A549 (cell line): ENCODE measurements at regions not wholly inside any gene's neighbourhood (a gene's known extent, or its start where the extent isn't known, plus 50 kb on each side); places are given as distances from the start of the nearest gene placed in this dataset.

ENCODE experiments used
- ATAC-seq, 2 experiments: fragments of 200-7000 bp in 1 of 2; fragments of >200 bp in 1 of 2; cut with Nextera tagmentation in 1 of 2; cut with Tn5 transposase in 1 of 2; 3 replicates each; pipeline versions ENCODE4 v1.8.0 to v1.9.1; 2018 to 2020; ENCODE audit warnings: mild to moderate bottlenecking in 1 of 2, moderate library complexity in 1 of 2
- CTCF ChIA-PET: fragments of 300-600 bp; sonication (Branson Sonifier 250); formaldehyde crosslinking; extraction: SDS; loops from one replicate; lab custom pipeline; 2021; ENCODE audit warnings: antibody characterized with exemption, inconsistent platforms; lab: Yijun Ruan, JAX
- POLR2A ChIA-PET: fragments of 350-600 bp; formaldehyde crosslinking; extraction: SDS; loops from one replicate; lab custom pipeline; 2021; ENCODE audit warnings: antibody characterized with exemption, inconsistent platforms; lab: Yijun Ruan, JAX
- DNase-seq, 2 experiments: peaks; one replicate each; pipeline versions ENCODE4 v3.0.0 to v3.0.0-alpha.2; 2011 to 2016; ENCODE audit warnings: low read depth in 1 of 2, low spot score in 1 of 2
- FAIRE-seq: peaks from 2 replicates; lab custom pipeline; 2011; peaks lifted over from hg19 to GRCh38; lab: Jason Lieb, UNC
- H3K27ac ChIP-seq, 2 experiments: fragments of >200 bp; sonication (Bioruptor Twin); formaldehyde crosslinking; 3 replicates each; pipeline ENCODE4 v1.5.1; 2016 to 2017
- H3K4me1 ChIP-seq: fragments of >200 bp; sonication (Bioruptor Twin); formaldehyde crosslinking; 3 replicates; pipeline ENCODE4 v1.6.1; 2016
- H3K4me2 ChIP-seq: fragments of >200 bp; sonication (Bioruptor Twin); formaldehyde crosslinking; 3 replicates; pipeline ENCODE4 v1.6.1; 2016
- H3K4me3 ChIP-seq: fragments of >200 bp; sonication (Bioruptor Twin); formaldehyde crosslinking; 3 replicates; pipeline ENCODE4 v1.5.1; 2016
- H3K9me3 ChIP-seq: fragments of >200 bp; sonication (Bioruptor Twin); formaldehyde crosslinking; 3 replicates; pipeline ENCODE4 v1.6.1; 2016
- BHLHE40 ChIP-seq: IDR thresholded peaks from 2 replicates; pipeline ENCODE4 v1.6.1; 2012; ENCODE audit warnings: low read depth, low read length, inconsistent platforms
- CBX8 ChIP-seq: fragments of 200-600 bp; sonication (generic); IDR thresholded peaks from 2 replicates; pipeline ENCODE4 v1.6.1; 2016
- FOXS1 ChIP-seq: fragments of 250-450 bp; sonication (Bioruptor Pico); IDR thresholded peaks from 2 replicates; pipeline ENCODE4 v1.5.0; 2020; ENCODE audit warnings: mild to moderate bottlenecking, moderate library complexity
- GATA3 ChIP-seq: IDR thresholded peaks from 2 replicates; pipeline ENCODE4 v1.6.1; 2012; ENCODE audit warnings: borderline replicate concordance
- HDAC2 ChIP-seq: fragments of 200-600 bp; sonication (generic); IDR thresholded peaks from 2 replicates; pipeline ENCODE4 v1.6.1; 2016
- HEYL ChIP-seq: fragments of 250-450 bp; sonication (Bioruptor Pico); IDR thresholded peaks from 2 replicates; pipeline ENCODE4 v1.8.0; 2021; ENCODE audit warnings: mild to moderate bottlenecking, moderate library complexity
- HOXA7 ChIP-seq: fragments of 250-450 bp; sonication (Bioruptor Pico); IDR thresholded peaks from 2 replicates; pipeline ENCODE4 v1.5.0; 2020; ENCODE audit warnings: mild to moderate bottlenecking, moderate library complexity
- HOXB13 ChIP-seq: fragments of 250-450 bp; sonication (Bioruptor Pico); IDR thresholded peaks from 2 replicates; pipeline ENCODE4 v1.5.0; 2020; ENCODE audit warnings: low read depth, mild to moderate bottlenecking, moderate library complexity
- HOXB5 ChIP-seq: fragments of 250-450 bp; sonication (Bioruptor Pico); IDR thresholded peaks from 2 replicates; pipeline ENCODE4 v1.5.0; 2020; ENCODE audit warnings: mild to moderate bottlenecking, moderate library complexity
- KDM1A ChIP-seq: fragments of 200-600 bp; sonication (generic); IDR thresholded peaks from 2 replicates; pipeline ENCODE4 v1.6.1; 2016; ENCODE audit warnings: low read depth, mild to moderate bottlenecking
- KDM5A ChIP-seq: fragments of 200-600 bp; sonication (generic); IDR thresholded peaks from 2 replicates; pipeline ENCODE4 v1.6.1; 2016; ENCODE audit warnings: antibody characterized with exemption, mild to moderate bottlenecking
- MAFK ChIP-seq: fragments of 450-650 bp; IDR thresholded peaks from 2 replicates; pipeline ENCODE4 v1.6.1; 2014; ENCODE audit not compliant: partially characterized antibody
- NFE2L2 ChIP-seq: fragments of 150-350 bp; conservative IDR thresholded peaks from 2 replicates; pipeline ENCODE4 v1.6.1; 2014; ENCODE audit warnings: low read length
- NPAS2 ChIP-seq: fragments of 250-450 bp; sonication (Bioruptor Pico); IDR thresholded peaks from 2 replicates; pipeline ENCODE4 v1.8.0; 2022; ENCODE audit warnings: mild to moderate bottlenecking, moderate library complexity, borderline replicate concordance
- NR3C1 ChIP-seq: fragments of >200 bp; sonication (Bioruptor Twin); formaldehyde crosslinking; IDR thresholded peaks from 3 replicates; pipeline ENCODE4 v1.6.1; 2017
- POLR2AphosphoS2 ChIP-seq: conservative IDR thresholded peaks from 2 replicates; pipeline ENCODE4 v1.6.1; 2012; ENCODE audit warnings: low read length, improper control_type of control experiment, inconsistent platforms
- RARB ChIP-seq: fragments of 250-450 bp; sonication (Bioruptor Pico); IDR thresholded peaks from 2 replicates; pipeline ENCODE4 v1.8.0; 2021; ENCODE audit warnings: mild to moderate bottlenecking, moderate library complexity
- SMC3 ChIP-seq: fragments of >200 bp; sonication (Bioruptor Twin); formaldehyde crosslinking; IDR thresholded peaks from 3 replicates; pipeline ENCODE4 v1.6.1; 2018; ENCODE audit warnings: inconsistent platforms
- TFCP2L1 ChIP-seq: fragments of 250-450 bp; sonication (Bioruptor Pico); IDR thresholded peaks from 2 replicates; pipeline ENCODE4 v1.5.0; 2021; ENCODE audit warnings: mild to moderate bottlenecking
- TP53 ChIP-seq: fragments of 250-450 bp; sonication (Bioruptor Pico); IDR thresholded peaks from 2 replicates; pipeline ENCODE4 v1.5.0; 2021; ENCODE audit warnings: mild to moderate bottlenecking, moderate library complexity
- ZC3H11A ChIP-seq: fragments of 450-650 bp; IDR thresholded peaks from 2 replicates; pipeline ENCODE4 v1.6.1; 2014; ENCODE audit warnings: antibody characterized with exemption, mild to moderate bottlenecking
- ZNF302 ChIP-seq: fragments of 250-450 bp; sonication (Bioruptor Pico); IDR thresholded peaks from 2 replicates; pipeline ENCODE4 v1.9.0; 2021; ENCODE audit warnings: inconsistent platforms, mild to moderate bottlenecking, moderate library complexity
- ZSCAN20 ChIP-seq: fragments of 250-450 bp; sonication (Bioruptor Pico); IDR thresholded peaks from 2 replicates; pipeline ENCODE4 v1.8.0; 2022; ENCODE audit warnings: mild to moderate bottlenecking, moderate library complexity
- WGBS: methylation state at CpG from one replicate; pipeline ENCODE4 v1.1.6; 2017; ENCODE audit errors: missing lambda C conversion rate; 5-methylcytosine and 5-hydroxymethylcytosine counted together
- TF ChIP-seq, protein P1 (sequence below): IDR thresholded peaks from 2 replicates; pipeline ENCODE4 v1.6.1; 2012
- TF ChIP-seq, protein P2 (sequence below): fragments of >200 bp; sonication (Bioruptor Twin); formaldehyde crosslinking; IDR thresholded peaks from 3 replicates; pipeline ENCODE4 v1.6.1; 2016
- TF ChIP-seq, protein P3 (sequence below): fragments of >200 bp; sonication (Bioruptor Twin); formaldehyde crosslinking; IDR thresholded peaks from 2 replicates; pipeline ENCODE4 v1.6.1; 2016
- TF ChIP-seq, protein P4 (sequence below): fragments of 450-650 bp; IDR thresholded peaks from 2 replicates; pipeline ENCODE4 v1.6.1; 2014; ENCODE audit warnings: antibody characterized with exemption

DNA sequence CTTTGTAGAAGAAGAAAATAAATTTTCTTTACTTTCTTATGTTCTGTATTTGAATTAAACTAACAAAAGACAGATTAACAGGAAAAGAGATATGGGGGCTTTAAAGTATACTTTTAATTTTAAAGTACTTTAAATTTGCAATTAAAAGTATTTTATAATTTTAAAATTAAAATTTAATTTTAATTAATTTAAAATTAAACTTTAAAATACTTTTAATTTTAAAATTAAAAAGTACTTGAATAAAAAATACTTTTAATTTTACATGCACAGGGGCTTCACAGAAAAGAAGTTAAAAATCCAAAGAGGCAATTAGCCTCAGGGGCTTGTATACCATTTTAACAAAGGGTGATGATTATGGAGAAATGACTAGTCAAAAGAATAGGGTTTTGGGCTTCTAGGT, 420.5 kb upstream of the TGFBR2 start (continued):
- TF ChIP-seq, protein P1, sequence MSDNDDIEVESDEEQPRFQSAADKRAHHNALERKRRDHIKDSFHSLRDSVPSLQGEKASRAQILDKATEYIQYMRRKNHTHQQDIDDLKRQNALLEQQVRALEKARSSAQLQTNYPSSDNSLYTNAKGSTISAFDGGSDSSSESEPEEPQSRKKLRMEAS = no peak
- TF ChIP-seq, protein P2, sequence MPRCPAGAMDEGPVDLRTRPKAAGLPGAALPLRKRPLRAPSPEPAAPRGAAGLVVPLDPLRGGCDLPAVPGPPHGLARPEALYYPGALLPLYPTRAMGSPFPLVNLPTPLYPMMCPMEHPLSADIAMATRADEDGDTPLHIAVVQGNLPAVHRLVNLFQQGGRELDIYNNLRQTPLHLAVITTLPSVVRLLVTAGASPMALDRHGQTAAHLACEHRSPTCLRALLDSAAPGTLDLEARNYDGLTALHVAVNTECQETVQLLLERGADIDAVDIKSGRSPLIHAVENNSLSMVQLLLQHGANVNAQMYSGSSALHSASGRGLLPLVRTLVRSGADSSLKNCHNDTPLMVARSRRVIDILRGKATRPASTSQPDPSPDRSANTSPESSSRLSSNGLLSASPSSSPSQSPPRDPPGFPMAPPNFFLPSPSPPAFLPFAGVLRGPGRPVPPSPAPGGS = no peak
- TF ChIP-seq CBX8 (no peak), MAFK (no peak), HDAC2 (no peak), BHLHE40 (no peak), ZSCAN20 (CRISPR knock-in tag) (no peak), TFCP2L1 (CRISPR knock-in tag) (no peak)

DNA sequence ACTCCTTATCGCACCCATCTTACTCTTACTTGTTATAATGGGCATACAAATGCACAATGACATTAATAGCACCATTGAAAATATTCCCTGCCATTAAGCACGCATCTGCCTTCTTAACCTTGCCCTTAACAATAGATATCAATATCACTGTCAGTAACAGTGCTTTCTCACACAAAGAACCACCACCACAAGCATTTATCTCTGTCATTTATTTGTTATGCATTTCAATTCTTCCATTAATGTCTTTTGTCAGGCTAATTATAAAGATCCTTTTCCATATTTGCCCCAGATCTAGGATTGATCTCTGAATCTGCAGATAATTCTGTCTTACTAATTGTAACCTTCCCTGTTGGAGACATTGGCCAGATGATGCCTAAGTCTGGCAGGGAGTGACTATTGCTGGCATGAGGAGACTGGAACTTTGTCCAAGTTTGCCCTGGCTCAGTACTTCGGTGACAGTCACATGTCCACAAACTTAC, 419.6 kb upstream of the TGFBR2 start:
- ATAC-seq = no peak
- CTCF ChIA-PET = no interaction called here

DNA sequence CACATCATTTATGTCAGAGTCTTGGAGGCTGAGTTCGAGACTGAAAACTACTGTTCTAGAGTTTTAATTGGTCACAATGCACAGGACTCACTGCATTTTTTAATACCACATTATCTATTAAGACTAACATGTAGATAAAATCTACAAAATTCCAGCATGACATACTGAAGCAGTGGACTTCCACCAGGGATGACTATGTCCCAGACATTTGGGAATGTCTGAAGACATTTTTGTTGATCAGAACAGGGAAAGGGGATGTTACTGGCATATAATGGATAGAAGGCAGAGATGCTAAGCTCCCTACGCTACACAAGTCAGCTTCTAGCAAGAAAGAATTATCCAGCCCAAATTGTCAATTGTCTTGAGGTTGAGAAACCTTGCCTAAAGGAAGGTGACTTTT, 419.0 kb upstream of the TGFBR2 start:
- POLR2A ChIA-PET = no interaction called here
- H3K9me3 ChIP-seq = no peaks in the 10 kb centered on the region
- no peak for DNase-seq
- TF ChIP-seq TFCP2L1 (CRISPR knock-in tag) (no peak), RARB (CRISPR knock-in tag) (no peak), NFE2L2 (no peak), GATA3 (no peak), NPAS2 (CRISPR knock-in tag) (no peak), HOXB5 (CRISPR knock-in tag) (no peak), ZSCAN20 (CRISPR knock-in tag) (no peak), KDM5A (no peak), POLR2AphosphoS2 (no peak), HOXB13 (no peak), KDM1A (no peak)
- TF ChIP-seq, protein P3, sequence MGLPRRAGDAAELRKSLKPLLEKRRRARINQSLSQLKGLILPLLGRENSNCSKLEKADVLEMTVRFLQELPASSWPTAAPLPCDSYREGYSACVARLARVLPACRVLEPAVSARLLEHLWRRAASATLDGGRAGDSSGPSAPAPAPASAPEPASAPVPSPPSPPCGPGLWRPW = no peak
- TF ChIP-seq, protein P1 = no peak
- TF ChIP-seq, protein P4, sequence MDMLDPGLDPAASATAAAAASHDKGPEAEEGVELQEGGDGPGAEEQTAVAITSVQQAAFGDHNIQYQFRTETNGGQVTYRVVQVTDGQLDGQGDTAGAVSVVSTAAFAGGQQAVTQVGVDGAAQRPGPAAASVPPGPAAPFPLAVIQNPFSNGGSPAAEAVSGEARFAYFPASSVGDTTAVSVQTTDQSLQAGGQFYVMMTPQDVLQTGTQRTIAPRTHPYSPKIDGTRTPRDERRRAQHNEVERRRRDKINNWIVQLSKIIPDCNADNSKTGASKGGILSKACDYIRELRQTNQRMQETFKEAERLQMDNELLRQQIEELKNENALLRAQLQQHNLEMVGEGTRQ = no peak
- H3K27ac ChIP-seq = no peak overlapping the region
- H3K4me3 ChIP-seq = no peak overlapping the region
- 83% methylated on average over 2 of the region's 2 CpGs for WGBS
- CTCF ChIA-PET = interaction anchor here (1.2 kb wide), 1 partner anchor 12 kb away, joined by 3 read pairs; no protein-coding TSS in a partner anchor
- FAIRE-seq = no peak
- H3K4me1 ChIP-seq = no peaks in the 10 kb centered on the region
- no peak for ATAC-seq
- H3K4me2 ChIP-seq = no peak overlapping the region

More for the DNA sequence above, 419.6 kb upstream of the TGFBR2 start:
- POLR2A ChIA-PET = no interaction called here
- Histone ChIP-seq H3K4me2 (no peak overlapping the region), H3K4me1 (no peaks in the 10 kb centered on the region), H3K27ac (no peak overlapping the region), H3K4me3 (no peak overlapping the region), H3K9me3 (no peaks in the 10 kb centered on the region)
- FAIRE-seq (no peak), DNase-seq (no peak)
- WGBS = 92% methylated on average over 3 of the region's 3 CpGs
- TF ChIP-seq CBX8 (no peak), NR3C1 (no peak)

DNA sequence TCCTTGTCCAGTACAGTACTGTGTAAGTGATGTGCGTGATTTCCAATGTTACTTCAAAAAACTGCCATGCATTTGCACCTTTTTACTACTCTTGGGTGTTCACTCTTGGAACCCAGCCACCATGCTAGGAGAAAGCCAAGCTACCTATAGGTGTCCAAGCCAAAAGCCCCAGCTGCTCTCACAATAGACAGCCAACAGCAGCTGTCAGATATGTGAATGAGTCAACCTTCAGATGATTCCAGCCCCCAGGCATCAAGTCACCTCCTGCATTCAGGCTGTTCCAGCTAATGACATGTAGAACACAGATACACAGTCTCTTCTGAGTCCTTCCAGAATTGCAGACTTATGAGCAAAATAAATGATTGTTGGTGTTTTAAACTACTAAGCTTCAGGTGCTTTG, 417.7 kb upstream of the TGFBR2 start:
- TF ChIP-seq RARB (CRISPR knock-in tag) (no peak), NR3C1 (no peak), HEYL (no peak), NFE2L2 (no peak), TP53 (CRISPR knock-in tag) (no peak), HOXA7 (CRISPR knock-in tag) (no peak), BHLHE40 (no peak), FOXS1 (CRISPR knock-in tag) (no peak), HOXB5 (CRISPR knock-in tag) (no peak), SMC3 (no peak), ZNF302 (CRISPR knock-in tag) (no peak), TFCP2L1 (CRISPR knock-in tag) (no peak), ZC3H11A (no peak)
- TF ChIP-seq, protein P4 = no peak
- TF ChIP-seq, protein P1 = no peak
- WGBS = 86% methylated on average over 1 of the region's 1 CpG
- ChIA-PET CTCF (interaction anchor here (1.0 to 1.3 kb wide), 3 partner anchors 10 to 38 kb away, joined by 3 to 4 read pairs (median 4); no protein-coding TSS in a partner anchor), POLR2A (interaction anchor here (0.6 kb wide), 1 partner anchor 9 kb away, joined by 3 read pairs; no protein-coding TSS in a partner anchor)
- Histone ChIP-seq H3K27ac (no peak overlapping the region), H3K4me3 (no peak overlapping the region), H3K4me1 (peaks cover 9% of the 10 kb centered on the region), H3K9me3 (no peaks in the 10 kb centered on the region), H3K4me2 (no peak overlapping the region)
- ATAC-seq (no peak), DNase-seq (no peak), FAIRE-seq (no peak)
